SU-DHL-6 (cell line): ENCODE measurements at regions not wholly inside any gene's neighbourhood (a gene's known extent, or its start where the extent isn't known, plus 50 kb on each side); places are given as distances from the start of the nearest gene placed in this dataset.

Experiments
- H2AFZ ChIP-seq: fragments of 200-600 bp; sonication (generic); 2 replicates; pipeline ENCODE4 v1.6.1; 2014; ENCODE audit warnings: low read depth, mild to moderate bottlenecking, moderate library complexity, mixed read lengths, antibody characterized with exemption, low read length; ENCODE audit not compliant: severe bottlenecking
- H3F3A ChIP-seq: fragments of 200-600 bp; shearing (Covaris generic); 2 replicates; pipeline ENCODE4 v1.6.0; 2016; ENCODE audit warnings: antibody characterized with exemption, mild to moderate bottlenecking; ENCODE audit not compliant: insufficient read depth
- H3K27ac ChIP-seq: fragments of 200-600 bp; sonication (generic); 2 replicates; pipeline ENCODE4 v1.5.1; 2016; ENCODE audit warnings: low read depth, mild to moderate bottlenecking, low read length, moderate library complexity, mixed read lengths
- H3K27me3 ChIP-seq: fragments of 200-600 bp; sonication (generic), shearing (Covaris generic); 2 replicates; pipeline ENCODE4 v1.6.0; 2014; ENCODE audit warnings: mild to moderate bottlenecking, low read length
- H3K36me3 ChIP-seq: fragments of 200-600 bp; sonication (generic); 2 replicates; pipeline ENCODE4 v1.6.1; 2014; ENCODE audit warnings: mild to moderate bottlenecking, low read length, mixed read lengths
- H3K4me2 ChIP-seq: fragments of 300-600, 200-600 bp; shearing (Covaris generic), sonication (generic); 2 replicates; pipeline ENCODE4 v1.6.0; 2014; ENCODE audit warnings: low read length, low read depth, mild to moderate bottlenecking; ENCODE audit not compliant: poor library complexity, severe bottlenecking
- H3K4me3 ChIP-seq: fragments of 200-600 bp; sonication (generic); 2 replicates; pipeline ENCODE4 v1.5.1; 2014; ENCODE audit warnings: antibody characterized with exemption, low read length, mild to moderate bottlenecking, mixed read lengths; ENCODE audit not compliant: insufficient read depth, poor library complexity, severe bottlenecking
- H3K79me2 ChIP-seq: fragments of 200-600 bp; sonication (generic); 2 replicates; pipeline ENCODE4 v1.6.1; 2014; ENCODE audit warnings: mild to moderate bottlenecking, low read length, moderate library complexity; ENCODE audit not compliant: insufficient read depth
- H3K9ac ChIP-seq: fragments of 200-600 bp; sonication (generic); 2 replicates; pipeline ENCODE4 v1.7.0; 2014; ENCODE audit warnings: mild to moderate bottlenecking, low read length
- H3K9me2 ChIP-seq: fragments of 200-600 bp; sonication (generic); replicated peaks from 2 replicates; pipeline ENCODE4 v1.6.1; 2014; ENCODE audit warnings: low read length; ENCODE audit not compliant: insufficient read depth
- H3K9me3 ChIP-seq: fragments of 200-600 bp; sonication (generic); 2 replicates; pipeline ENCODE4 v1.6.1; 2014; ENCODE audit warnings: low read length, mixed read lengths; ENCODE audit not compliant: insufficient read depth
- H4K20me1 ChIP-seq: fragments of 200-600 bp; sonication (generic); 2 replicates; pipeline ENCODE4 v1.6.1; 2014; ENCODE audit warnings: low read depth, mild to moderate bottlenecking, antibody characterized with exemption, low read length, moderate library complexity, mixed read lengths
- CTCF ChIP-seq: fragments of 200-600 bp; sonication (generic); IDR thresholded peaks from one replicate; pipeline ENCODE4 v1.5.1; 2017; ENCODE audit warnings: antibody characterized with exemption, mild to moderate bottlenecking, low read length, moderate library complexity; ENCODE audit not compliant: insufficient read depth, poor library complexity, severe bottlenecking
- EZH2phosphoT487 ChIP-seq: fragments of 200-600 bp; sonication (generic), shearing (Covaris generic); conservative IDR thresholded peaks from 2 replicates; pipeline ENCODE4 v1.6.1; 2018; ENCODE audit warnings: mild to moderate bottlenecking, antibody characterized with exemption, low read length, moderate library complexity, mixed read lengths

GRCh38 chr20:56722042-56722441 is 92.9 kb downstream of the TFAP2C start:
- H3K4me3 ChIP-seq, result no peak overlapping the region
- TF ChIP-seq CTCF, result no peak
- no peak for TF ChIP-seq EZH2phosphoT487
- H3F3A ChIP-seq, result no peaks in the 10 kb centered on the region
- no peak overlapping the region for H2AFZ ChIP-seq
- no peak overlapping the region for H3K4me2 ChIP-seq
- H3K9me2 ChIP-seq, result no peaks in the 10 kb centered on the region
- H4K20me1 ChIP-seq, result no peaks in the 10 kb centered on the region
- no peaks in the 10 kb centered on the region for H3K79me2 ChIP-seq
- H3K9me3 ChIP-seq, result no peaks in the 10 kb centered on the region
- no peaks in the 10 kb centered on the region for H3K27me3 ChIP-seq
- no peak overlapping the region for H3K27ac ChIP-seq
- H3K36me3 ChIP-seq, result no peaks in the 10 kb centered on the region
- H3K9ac ChIP-seq, result no peak overlapping the region

DNA sequence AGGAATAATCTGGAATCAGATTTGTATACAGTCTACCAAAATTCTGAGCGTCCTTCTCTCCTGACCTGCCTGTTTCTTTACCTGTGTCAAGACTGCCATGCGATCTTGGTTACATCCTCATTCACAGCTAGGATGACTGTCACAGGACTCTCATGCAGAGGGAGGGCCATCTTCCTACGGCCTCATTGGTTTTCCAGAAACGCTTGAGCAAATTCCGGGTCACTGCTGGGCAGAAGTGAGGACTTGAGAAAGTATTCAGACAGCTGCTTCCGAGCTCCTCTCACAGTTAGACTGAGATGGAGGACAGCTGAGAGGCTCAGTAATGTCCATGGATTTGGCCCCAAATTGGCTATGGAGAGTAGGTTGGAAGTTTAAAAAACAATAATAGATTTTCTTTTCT is 94.2 kb downstream of the TFAP2C start:
- Histone ChIP-seq H3K9ac (no peak overlapping the region), H3K79me2 (no peaks in the 10 kb centered on the region), H3K27ac (no peak overlapping the region), H3K4me2 (no peak overlapping the region), H2AFZ (no peak overlapping the region), H3K9me2 (no peaks in the 10 kb centered on the region), H3F3A (no peaks in the 10 kb centered on the region), H3K27me3 (no peaks in the 10 kb centered on the region), H3K4me3 (no peak overlapping the region), H3K9me3 (no peaks in the 10 kb centered on the region), H3K36me3 (no peaks in the 10 kb centered on the region), H4K20me1 (no peaks in the 10 kb centered on the region)
- TF ChIP-seq EZH2phosphoT487 (no peak), CTCF (no peak)

- Histone ChIP-seq H3K27me3 (no peaks in the 10 kb centered on the region), H3K9me3 (no peaks in the 10 kb centered on the region), H3K4me2 (no peak overlapping the region), H3K36me3 (no peaks in the 10 kb centered on the region), H3K79me2 (no peaks in the 10 kb centered on the region), H3K27ac (no peak overlapping the region), H3K4me3 (no peak overlapping the region), H2AFZ (no peak overlapping the region), H3K9me2 (no peaks in the 10 kb centered on the region), H3K9ac (no peak overlapping the region), H3F3A (no peaks in the 10 kb centered on the region), H4K20me1 (no peaks in the 10 kb centered on the region)
- TF ChIP-seq CTCF, result no peak
- no peak for TF ChIP-seq EZH2phosphoT487
Observed at GRCh38 chr20:56724241-56724757, 95.2 kb downstream of the TFAP2C start.
